ENCODE measurements at regions not wholly inside any gene's neighbourhood (a gene's known extent, or its start where the extent isn't known, plus 50 kb on each side); places are given as distances from the start of the nearest gene placed in this dataset.

GRCh38 chr4:12139296-12139695 is 710.6 kb upstream of the HS3ST1 start:
- TF ChIP-seq CTCF (conservative IDR thresholded peaks at IDR 0.05; ENCODE audit: low read depth, low read length) (no peak), MXI1 (IDR thresholded peaks at IDR 0.05; ENCODE audit: borderline replicate concordance, low read depth, low read length) (no peak), POLR2A (IDR thresholded peaks at IDR 0.05; ENCODE audit: low read depth, low read length) (no peak), SMC3 (IDR thresholded peaks at IDR 0.05; ENCODE audit: low read depth, low read length) (no peak), RFX5 (IDR thresholded peaks at IDR 0.05; ENCODE audit: low read depth, low read length) (no peak), CEBPB (IDR thresholded peaks at IDR 0.05; ENCODE audit: low read depth, low read length) (no peak), USF2 (IDR thresholded peaks at IDR 0.05; ENCODE audit: low read depth, low read length) (no peak), MAFK (IDR thresholded peaks at IDR 0.05; ENCODE audit: low read depth, low read length) (no peak), RCOR1 (IDR thresholded peaks at IDR 0.05; ENCODE audit: insufficient replicate concordance, low read length) (no peak), RAD21 (IDR thresholded peaks at IDR 0.05; ENCODE audit: low read length) (no peak)
